ENCODE measurements at regions not wholly inside any gene's neighbourhood (a gene's known extent, or its start where the extent isn't known, plus 50 kb on each side); places are given as distances from the start of the nearest gene placed in this dataset.
"Not testable (repeated sequence)": the region's sequence is repeated elsewhere in the genome, so short reads cannot be mapped to it uniquely, and the experiment has no call there.

DNA sequence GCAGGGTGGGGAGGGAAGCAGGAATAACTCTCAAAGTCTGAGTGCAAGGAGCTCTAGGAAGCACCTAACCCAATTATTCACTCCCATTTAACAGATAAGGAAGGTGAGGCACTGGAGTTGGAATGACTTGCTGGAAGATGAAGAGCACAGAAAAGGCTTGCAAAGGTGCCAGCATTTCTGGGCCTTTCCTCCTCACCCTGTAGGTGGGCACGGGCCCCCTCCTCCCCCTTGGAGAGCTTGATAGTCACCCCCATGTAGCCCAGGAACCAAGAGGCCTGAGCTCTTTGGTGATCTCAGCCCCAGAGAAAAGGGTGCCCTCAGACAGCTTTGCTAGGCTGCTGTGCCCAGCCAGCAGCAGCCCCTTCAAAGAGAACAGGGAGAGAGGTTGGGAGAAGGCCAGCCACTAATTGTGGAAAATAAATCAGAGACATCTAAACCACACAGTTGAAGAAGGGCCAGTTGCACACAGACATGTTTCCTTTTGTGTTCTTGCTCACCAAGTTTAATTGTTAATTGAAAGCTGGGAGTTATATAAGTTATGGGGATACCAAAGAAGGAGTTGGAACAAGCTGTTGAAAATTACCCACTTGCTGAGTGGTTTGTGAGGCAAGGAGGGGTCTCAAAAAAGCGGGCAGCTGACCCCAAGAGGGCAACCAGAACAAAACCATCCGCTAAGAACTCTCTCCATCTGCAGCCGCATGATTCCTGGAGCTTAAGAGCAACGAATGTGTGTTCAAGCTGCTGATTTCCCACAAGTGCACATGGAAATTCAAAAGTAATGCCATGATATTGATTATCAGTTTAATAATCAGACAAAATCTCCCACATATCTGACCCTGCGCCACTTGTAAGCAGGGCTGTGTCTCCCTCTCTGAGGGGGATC, 77.0 kb downstream of the MRPL14 start:
- no peak for DNase-seq

DNA sequence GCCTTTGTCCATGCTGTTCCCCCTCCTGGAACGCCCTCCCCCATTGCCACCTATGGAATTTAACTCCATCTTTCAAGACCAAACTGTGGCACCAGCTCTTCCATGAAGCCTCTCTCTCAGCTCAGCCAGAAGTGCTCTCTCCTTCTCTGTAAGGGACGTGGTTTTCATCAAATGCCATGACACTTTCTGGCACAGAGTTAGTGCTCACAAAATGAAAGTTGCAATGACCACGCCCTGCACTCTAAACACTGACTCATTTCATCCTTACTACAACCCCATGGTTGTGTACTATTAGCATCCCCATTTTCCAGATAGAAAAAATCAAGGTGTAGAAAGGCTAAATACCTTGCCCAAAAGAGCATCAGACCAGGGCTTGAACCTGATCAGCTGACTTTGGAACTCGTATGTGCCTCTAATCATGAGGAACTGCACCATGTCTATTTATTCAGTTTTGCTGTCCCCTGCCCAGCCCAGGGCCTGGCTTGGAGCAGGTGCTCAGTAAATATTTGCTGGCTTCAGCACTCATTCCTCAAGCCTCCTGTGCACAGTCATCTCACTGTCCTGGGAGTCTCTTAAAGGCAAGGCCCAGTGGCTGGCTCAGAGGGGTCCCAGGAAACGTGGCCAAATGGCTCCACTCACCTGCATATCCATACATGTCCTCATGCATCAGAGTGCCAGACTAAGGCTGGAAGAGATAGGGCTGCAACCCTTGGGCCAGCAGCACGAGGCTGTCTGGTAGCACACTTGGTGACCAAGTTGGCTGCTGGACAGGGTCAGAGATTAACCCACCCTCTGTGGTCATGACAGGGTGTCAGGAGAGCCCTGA, 77.9 kb downstream of the MRPL14 start:
- no peak for DNase-seq

- no peak for DNase-seq
Observed at GRCh38 chr6:44048277-44048676, 79.0 kb downstream of the MRPL14 start.

DNA sequence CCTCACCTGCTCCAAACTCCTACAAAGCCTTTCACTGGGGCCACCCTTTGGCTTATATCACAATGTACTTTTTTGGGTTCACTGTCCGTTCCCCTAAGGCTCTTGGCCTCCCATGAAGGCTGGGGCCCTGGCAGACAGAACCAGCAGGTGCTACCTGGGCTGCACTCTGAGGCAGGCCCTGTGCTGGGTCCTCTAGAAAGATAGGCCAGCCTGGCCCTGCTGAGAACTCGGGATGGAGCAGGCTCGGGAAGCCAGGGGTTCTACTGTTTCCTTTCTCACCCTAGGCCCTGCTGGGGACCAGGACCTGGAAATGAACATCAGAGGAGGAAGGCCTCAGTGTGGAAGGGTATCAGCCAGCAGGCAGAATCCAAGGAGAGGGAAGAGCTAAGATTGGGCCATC, 79.5 kb downstream of the MRPL14 start:
- DNase-seq = no peak

GRCh38 chr6:44047179-44047546, 80.1 kb downstream of the MRPL14 start:
- no peak for DNase-seq

- DNase-seq = no peak
Observed at GRCh38 chr6:44046516-44047178, 80.6 kb downstream of the MRPL14 start.

DNA sequence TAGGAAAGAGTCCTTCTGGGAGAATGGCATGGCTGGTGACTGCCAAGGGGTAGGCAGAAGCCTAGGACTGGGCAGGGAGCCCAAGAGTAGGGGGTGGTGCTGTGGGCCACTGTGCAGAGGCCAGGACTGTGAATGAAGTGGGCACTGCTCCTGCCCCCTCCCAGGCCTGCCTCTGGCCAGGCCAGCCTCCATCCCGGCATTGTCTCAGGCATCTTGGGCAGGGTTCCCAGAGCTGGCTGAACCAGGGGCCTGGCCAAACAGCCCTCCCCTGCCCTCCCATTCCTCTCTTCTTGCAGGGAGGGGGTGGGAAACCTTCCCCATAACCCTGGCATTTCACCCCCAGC, 81.6 kb downstream of the MRPL14 start:
- DNase-seq = no peak

DNA sequence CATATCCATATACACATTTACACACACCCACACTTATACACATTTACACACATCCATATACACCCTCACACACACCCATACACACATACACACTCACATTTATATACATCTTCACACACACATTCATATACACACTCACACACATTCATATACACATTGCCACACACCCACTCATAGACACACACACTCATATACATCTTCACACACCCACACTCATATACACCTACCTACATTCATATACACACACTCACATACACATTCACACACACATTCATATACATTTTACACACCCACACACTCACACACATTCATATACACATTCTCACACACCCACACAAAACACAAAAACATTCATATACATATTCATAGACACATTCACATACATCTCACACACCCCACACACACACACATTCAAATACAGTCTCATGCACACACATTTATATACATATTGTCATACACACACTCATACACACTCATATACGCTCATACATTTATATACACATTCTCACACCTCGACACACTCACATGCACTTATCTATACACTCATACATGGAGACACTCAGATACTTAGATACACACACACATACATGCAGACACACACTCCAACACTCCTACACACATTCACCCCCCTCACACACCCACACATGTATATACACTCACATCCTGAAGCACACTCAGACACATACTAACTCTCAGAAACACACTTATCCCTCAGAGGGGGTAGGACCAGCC, 82.1 kb downstream of the MRPL14 start:
- DNase-seq = no peak

DNA sequence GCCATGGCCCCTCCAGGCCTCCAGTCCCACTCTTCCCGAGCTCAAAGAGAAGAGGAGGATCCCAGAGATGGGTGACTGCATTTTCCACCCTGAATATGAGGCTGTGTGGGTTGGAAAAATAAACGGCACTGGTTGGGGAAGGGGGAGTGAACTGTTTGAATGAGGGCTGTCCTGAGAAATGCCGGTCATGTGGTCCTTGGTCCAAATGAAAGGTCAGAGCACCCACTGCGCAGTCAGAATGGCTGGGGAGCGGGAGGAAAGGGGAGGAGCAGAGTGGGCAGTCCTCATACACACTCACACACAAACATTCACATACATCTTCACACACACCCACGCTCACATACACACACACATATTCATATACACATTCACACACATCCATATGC, 83.1 kb downstream of the MRPL14 start:
- no peak for DNase-seq

DNA sequence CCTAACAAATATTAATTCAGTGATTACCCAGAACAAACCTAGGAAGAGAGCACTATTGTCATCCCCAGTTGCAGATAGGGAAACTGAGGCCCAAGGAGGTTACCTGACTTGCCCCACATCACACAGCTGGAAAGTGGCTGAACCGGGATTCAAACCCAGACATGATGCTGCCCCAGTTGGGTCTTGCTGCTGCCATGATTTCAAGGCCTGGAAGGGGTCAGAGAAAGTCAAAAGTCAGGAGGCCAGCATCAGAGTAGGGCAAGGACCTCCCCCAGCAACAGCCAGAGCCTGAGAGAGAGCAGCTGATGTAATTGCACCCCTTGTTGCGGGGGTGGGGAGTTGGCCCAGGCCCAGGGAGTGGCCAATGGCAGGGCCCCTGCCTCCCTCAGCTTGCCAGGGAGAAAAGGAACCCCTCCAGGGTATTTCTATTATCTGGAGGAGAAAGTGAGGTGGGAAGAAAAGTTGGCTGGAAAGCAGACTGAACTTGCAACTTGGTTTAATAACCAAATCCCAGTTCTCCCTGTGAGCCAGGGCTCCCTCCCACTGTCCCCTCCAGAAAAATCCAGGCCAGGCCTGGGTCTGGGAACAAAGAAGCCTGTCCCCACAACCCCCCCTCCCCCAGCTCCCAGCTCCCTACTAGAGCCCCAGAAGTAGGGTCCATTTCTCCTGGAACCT, 83.6 kb downstream of the MRPL14 start:
- DNase-seq = no peak

DNA sequence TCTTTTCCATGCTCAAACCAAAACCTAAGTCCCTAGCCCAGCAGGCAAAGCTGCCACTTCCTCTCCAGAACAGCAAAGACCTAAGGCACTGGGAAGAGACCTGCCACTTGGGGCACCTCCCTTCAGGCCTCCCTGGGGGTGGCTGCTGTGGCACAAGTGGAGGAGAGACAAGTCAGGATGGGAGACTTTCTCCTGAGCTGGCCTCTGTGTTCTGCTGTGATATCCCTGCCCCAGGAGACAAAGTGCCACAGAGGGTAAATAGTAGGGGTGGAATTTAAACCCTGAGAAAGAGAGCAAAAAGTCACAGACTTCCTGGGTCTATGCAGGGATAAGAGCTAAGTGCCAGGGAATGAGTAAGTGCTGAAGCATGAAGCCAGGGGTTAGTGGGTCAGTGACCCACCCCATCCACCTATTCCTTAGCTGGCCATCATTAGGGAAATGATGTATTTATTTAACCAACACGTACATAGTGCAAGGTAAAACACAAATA, 84.2 kb downstream of the MRPL14 start:
- peak; percentile 45 to 87 for DNase-seq

DNA sequence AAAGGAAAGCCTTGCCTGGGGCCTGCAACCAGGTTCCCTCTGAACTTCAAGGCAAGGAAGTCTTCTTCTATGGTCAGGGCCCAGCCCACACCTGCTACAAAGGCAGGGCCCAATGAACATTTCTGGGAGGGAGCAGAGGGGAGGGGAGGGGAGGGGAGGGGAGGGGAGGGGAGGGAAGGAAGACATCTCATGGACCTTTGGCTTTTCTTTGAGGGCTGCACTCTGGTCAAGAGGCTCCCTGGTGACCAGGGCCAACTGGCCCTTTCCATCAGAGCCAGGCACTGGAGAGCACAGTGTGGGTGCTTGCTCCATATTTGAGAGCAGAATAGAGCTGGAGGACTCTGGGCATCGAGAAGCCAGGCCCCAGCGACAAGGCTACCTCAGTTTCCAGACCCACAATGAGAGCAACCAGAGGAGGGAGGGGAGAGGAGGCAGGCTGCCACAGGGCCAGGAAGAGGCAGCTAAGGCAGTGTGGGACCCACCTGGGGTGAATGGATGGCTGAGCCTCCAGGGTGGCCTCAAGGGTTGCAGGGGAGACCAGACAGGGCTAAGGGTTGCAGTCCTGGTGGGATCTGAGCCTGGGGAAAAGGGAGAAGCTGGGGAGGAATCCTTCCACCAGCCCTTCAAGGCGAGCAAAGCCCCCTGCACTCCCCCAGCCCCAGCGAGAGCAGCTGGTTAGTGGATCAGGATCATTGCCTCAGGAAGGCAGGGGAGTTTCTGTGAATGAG, 84.8 kb downstream of the MRPL14 start:
- DNase-seq = no peak

GRCh38 chr6:44041461-44042260, 85.6 kb downstream of the MRPL14 start:
- peak; percentile 81 to 94 for DNase-seq

DNA sequence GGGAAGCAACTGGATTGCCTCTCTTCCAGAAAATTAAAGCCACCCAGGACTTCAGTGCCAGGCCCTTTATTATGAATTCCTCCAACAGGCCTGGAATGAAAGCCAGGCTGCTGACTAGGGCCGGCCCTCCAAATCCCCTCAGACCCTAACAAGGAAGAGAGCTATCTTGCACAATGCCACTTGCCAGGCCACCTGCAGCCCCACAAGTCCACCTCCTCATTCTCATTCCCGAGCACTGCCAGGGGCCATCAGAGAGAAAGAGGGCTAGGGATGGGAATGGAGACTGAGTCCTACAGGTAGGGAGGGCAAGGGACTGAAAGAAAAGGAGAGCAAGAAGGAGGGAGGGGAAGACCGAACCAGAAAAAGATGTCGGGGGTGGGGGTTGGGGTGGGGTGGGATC, 86.5 kb downstream of the MRPL14 start:
- no peak for DNase-seq

DNA sequence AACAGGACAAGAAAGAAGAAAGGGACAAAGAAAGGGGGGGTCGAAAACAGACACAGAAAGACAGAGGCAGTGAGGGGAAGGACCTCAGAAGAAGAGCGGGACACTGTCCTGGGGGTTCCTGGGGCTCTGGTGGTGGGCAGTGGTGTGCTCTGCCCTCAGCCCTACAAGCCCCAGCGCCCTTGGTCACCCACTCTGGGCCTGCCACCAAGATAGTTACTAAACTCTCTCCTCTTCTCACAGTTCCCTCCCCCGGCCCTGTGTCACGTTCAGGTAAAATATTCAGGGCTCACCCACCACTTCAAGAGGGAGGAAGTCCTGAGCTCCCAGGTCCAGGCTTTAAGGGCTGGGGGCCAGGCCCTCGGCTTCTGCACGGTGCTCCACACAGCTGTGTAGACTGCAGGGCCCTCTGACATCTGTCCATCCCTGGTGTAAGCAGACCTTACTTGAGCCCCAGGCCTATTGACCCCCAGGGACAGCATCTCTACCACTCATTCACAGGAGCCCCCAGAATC, 87.4 kb downstream of the MRPL14 start:
- no peak for DNase-seq

DNA sequence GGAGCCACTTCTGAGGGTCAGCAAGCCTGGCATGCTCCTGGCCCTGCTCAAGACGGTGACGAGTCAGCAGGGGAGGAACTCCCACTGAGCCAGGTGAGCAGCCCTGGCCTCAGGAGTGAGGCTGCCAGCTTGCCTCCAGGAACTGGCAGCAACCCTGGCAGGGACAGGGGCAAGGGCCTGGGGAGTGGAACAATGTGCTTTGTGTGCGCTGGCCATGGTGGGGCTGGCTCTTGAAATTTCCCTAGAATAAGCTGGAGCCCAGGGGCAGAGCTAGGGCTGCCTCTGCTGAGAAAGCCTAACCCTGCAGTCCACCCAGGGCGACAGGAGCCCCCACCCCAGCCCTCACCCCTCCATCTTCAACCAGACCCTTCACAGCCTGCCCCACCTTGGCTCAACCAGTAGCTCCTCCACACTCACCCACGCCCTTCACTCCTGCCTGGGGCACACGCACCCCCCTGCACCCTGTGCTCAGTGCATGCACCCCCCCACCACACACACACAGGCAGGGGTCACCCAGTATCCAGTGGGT, 88.0 kb downstream of the MRPL14 start:
- DNase-seq = no peak

DNA sequence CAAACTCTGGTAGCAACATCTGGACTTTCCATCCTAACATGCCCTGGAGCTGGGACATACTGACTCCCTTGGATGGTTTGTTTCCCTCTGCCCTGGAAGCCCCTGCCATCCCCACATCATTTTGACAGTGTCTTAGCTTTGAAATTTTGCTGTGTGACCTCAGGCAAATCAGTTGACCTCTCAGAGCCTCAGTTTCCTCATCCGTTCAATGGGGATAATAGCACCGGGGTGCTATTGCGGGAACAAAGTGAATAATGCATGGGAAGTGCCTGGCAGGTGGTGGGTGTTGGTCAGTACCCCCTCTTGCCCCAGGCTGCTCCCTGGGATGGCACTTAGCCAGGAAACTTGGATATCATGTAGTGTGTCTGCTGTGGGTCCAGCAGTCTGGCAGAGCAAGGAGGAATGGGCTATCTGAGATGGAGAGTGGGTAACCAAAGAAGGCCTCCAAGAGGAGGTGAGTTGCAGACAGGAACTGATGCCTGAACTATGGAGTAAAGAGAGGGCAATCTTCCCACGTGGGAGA, 88.6 kb downstream of the MRPL14 start:
- DNase-seq = no peak

DNA sequence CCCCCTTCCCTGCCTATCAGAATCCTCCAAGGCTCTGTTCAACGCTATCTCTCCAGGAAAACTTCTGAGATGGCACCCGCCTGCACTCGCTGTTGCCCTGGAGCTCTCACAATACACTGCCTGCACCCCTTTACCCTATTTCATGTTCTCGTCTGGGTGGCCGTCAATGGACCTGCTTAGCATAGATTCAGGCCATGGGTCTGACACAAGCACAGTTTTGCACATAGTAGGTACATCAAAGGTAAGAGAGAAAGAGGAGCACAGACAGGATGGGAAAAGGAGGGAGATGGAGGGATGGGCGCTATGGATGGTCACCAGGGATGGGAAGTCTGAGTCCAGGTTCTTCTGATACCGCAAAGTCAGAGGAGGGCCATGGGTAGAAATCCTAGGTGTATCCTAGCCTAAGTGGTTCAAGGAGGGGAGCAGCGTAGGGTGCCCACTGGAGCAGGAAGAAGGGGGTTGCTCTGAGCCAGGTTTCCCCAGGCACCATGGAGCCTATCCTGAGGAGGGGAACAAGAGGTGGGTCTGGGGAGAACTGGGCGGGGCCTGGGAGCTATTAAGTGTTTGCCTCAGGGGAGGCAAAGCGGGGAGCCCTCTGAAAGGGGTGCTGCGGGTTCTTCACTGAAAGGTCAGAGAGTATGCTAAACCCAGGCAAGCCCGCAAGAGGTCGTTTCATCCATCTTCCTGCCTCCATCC, 89.3 kb downstream of the MRPL14 start:
- no peak for DNase-seq

DNA sequence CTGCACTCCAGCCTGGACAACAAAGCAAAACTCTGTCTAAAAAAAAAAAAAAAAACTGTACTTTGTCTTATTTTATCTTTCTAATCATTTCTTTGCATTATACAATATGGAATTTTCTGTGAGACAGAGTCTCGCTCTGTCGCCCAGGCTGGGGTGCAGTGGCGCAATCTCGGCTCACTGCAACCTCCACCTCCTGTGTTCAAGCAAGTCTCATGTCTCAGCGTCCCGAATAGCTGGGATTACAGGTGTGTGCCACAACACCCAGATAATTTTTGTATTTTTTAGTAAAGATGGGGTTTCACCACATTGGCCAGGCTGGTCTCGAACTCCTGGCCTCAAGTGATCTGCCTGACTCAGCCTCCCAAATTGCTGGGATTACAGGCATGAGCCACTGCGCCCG, 90.0 kb downstream of the MRPL14 start:
- not testable (repeated sequence) for DNase-seq
